H54 (cell line): ENCODE measurements at regions not wholly inside any gene's neighbourhood (a gene's known extent, or its start where the extent isn't known, plus 50 kb on each side); places are given as distances from the start of the nearest gene placed in this dataset.

ENCODE experiments used
- DNase-seq: peaks from one replicate; pipeline ENCODE4 v3.0.0; 2011; ENCODE audit warnings: low spot score, mixed read lengths; ENCODE audit not compliant: insufficient read length
- FAIRE-seq: peaks from 3 replicates; lab custom pipeline; 2011; peaks lifted over from hg19 to GRCh38; lab: Jason Lieb, UNC
- POLR2A ChIP-seq: IDR thresholded peaks from 2 replicates; pipeline ENCODE4 v1.6.1; 2011; ENCODE audit warnings: low read depth, mild to moderate bottlenecking, low read length

GRCh38 chr13:104705031-104705750 is 1639.0 kb upstream of the SLC10A2 start:
- DNase-seq (no peak), FAIRE-seq (no peak)
- TF ChIP-seq POLR2A = no peak

GRCh38 chr13:104701591-104701990 is 1635.4 kb upstream of the SLC10A2 start:
- TF ChIP-seq POLR2A = no peak
- no peak for FAIRE-seq
- no peak for DNase-seq

GRCh38 chr13:104694397-104694796 is 1628.2 kb upstream of the SLC10A2 start:
- FAIRE-seq = no peak
- no peak for TF ChIP-seq POLR2A
- no peak for DNase-seq

- no peak for TF ChIP-seq POLR2A
- DNase-seq (no peak), FAIRE-seq (no peak)
These were observed 1626.9 kb upstream of the SLC10A2 start for GRCh38 chr13:104693126-104693525.

GRCh38 chr13:104691767-104692467 is 1625.7 kb upstream of the SLC10A2 start:
- DNase-seq (no peak), FAIRE-seq (no peak)
- no peak for TF ChIP-seq POLR2A

- TF ChIP-seq POLR2A = no peak
These were observed 1620.3 kb upstream of the SLC10A2 start for GRCh38 chr13:104686484-104686883.

GRCh38 chr13:104683789-104684188 is 1617.6 kb upstream of the SLC10A2 start:
- FAIRE-seq (no peak), DNase-seq (no peak)
- TF ChIP-seq POLR2A = no peak

More at GRCh38 chr13:104686484-104686883, 1620.3 kb upstream of the SLC10A2 start:
- no peak for DNase-seq
- FAIRE-seq = no peak

GRCh38 chr13:104678161-104678560 is 1611.9 kb upstream of the SLC10A2 start:
- no peak for TF ChIP-seq POLR2A
- DNase-seq = no peak
- FAIRE-seq = no peak

- no peak for FAIRE-seq
- TF ChIP-seq POLR2A = no peak
- DNase-seq = no peak
These were observed 1605.7 kb upstream of the SLC10A2 start for GRCh38 chr13:104671901-104672300.

- DNase-seq (no peak), FAIRE-seq (no peak)
These were observed 1591.0 kb upstream of the SLC10A2 start for GRCh38 chr13:104657196-104657595.

GRCh38 chr13:104650431-104650830 is 1584.2 kb upstream of the SLC10A2 start:
- TF ChIP-seq POLR2A = no peak
- no peak for FAIRE-seq
- no peak for DNase-seq

More at GRCh38 chr13:104657196-104657595, 1591.0 kb upstream of the SLC10A2 start:
- TF ChIP-seq POLR2A = no peak

- no peak for DNase-seq
- no peak for FAIRE-seq
- no peak for TF ChIP-seq POLR2A
These were observed 1582.1 kb upstream of the SLC10A2 start for GRCh38 chr13:104648291-104648690.

GRCh38 chr13:104645786-104646185 is 1579.6 kb upstream of the SLC10A2 start:
- no peak for TF ChIP-seq POLR2A
- no peak for DNase-seq
- no peak for FAIRE-seq

- TF ChIP-seq POLR2A = no peak
- FAIRE-seq (peak; percentile 48), DNase-seq (no peak)
These were observed 1575.1 kb upstream of the SLC10A2 start for GRCh38 chr13:104641309-104641708.
